ENCODE measurements at regions not wholly inside any gene's neighbourhood (a gene's known extent, or its start where the extent isn't known, plus 50 kb on each side); places are given as distances from the start of the nearest gene placed in this dataset.

- Mint-ChIP-seq H3K4me3 (no peak overlapping the region), H3K27ac (no peak overlapping the region), H3K9me3 (no peaks in the 10 kb centered on the region), H3K36me3 (ENCODE audit: low read depth) (no peaks in the 10 kb centered on the region), H3K4me1 (ENCODE audit: low read depth) (no peaks in the 10 kb centered on the region), H3K27me3 (ENCODE audit: insufficient read depth) (no peaks in the 10 kb centered on the region)
- intact Hi-C loops (cut with micrococcal nuclease): no loop called here
- DNase-seq (ENCODE audit: low spot score): no peak
These were observed 256.6 kb upstream of the NDST4 start for GRCh38 chr4:115370012-115370411.

- H3K27ac Mint-ChIP-seq: no peak overlapping the region
- no peaks in the 10 kb centered on the region for H3K36me3 Mint-ChIP-seq (ENCODE audit: low read depth)
- no peaks in the 10 kb centered on the region for H3K27me3 Mint-ChIP-seq (ENCODE audit: insufficient read depth)
- H3K4me3 Mint-ChIP-seq: no peak overlapping the region
- no peaks in the 10 kb centered on the region for H3K4me1 Mint-ChIP-seq (ENCODE audit: low read depth)
- intact Hi-C loops (cut with micrococcal nuclease): no loop called here
- DNase-seq (ENCODE audit: low spot score): no peak
- H3K9me3 Mint-ChIP-seq: no peaks in the 10 kb centered on the region
These were observed 253.0 kb upstream of the NDST4 start for GRCh38 chr4:115366390-115366789.

- no peak for DNase-seq (ENCODE audit: low spot score)
- H3K4me3 Mint-ChIP-seq: no peak overlapping the region
- intact Hi-C loops (cut with micrococcal nuclease): no loop called here
- no peaks in the 10 kb centered on the region for H3K9me3 Mint-ChIP-seq
- H3K27me3 Mint-ChIP-seq (ENCODE audit: insufficient read depth): no peaks in the 10 kb centered on the region
- H3K27ac Mint-ChIP-seq: no peak overlapping the region
- no peaks in the 10 kb centered on the region for H3K36me3 Mint-ChIP-seq (ENCODE audit: low read depth)
- no peaks in the 10 kb centered on the region for H3K4me1 Mint-ChIP-seq (ENCODE audit: low read depth)
These were observed 251.8 kb upstream of the NDST4 start for GRCh38 chr4:115365185-115365584.

- no peaks in the 10 kb centered on the region for H3K9me3 Mint-ChIP-seq
- H3K4me1 Mint-ChIP-seq (ENCODE audit: low read depth): no peaks in the 10 kb centered on the region
These were observed 248.4 kb upstream of the NDST4 start for GRCh38 chr4:115361781-115362180.

GRCh38 chr4:115360431-115360830 lies 247.0 kb upstream of the NDST4 start:
- no peak overlapping the region for H3K27ac Mint-ChIP-seq
- no peaks in the 10 kb centered on the region for H3K36me3 Mint-ChIP-seq (ENCODE audit: low read depth)
- no peaks in the 10 kb centered on the region for H3K9me3 Mint-ChIP-seq
- H3K4me3 Mint-ChIP-seq: no peak overlapping the region
- no peak for DNase-seq (ENCODE audit: low spot score)
- no peaks in the 10 kb centered on the region for H3K27me3 Mint-ChIP-seq (ENCODE audit: insufficient read depth)
- H3K4me1 Mint-ChIP-seq (ENCODE audit: low read depth): no peaks in the 10 kb centered on the region
- intact Hi-C loops (cut with micrococcal nuclease): no loop called here

More at GRCh38 chr4:115361781-115362180, 248.4 kb upstream of the NDST4 start:
- H3K36me3 Mint-ChIP-seq (ENCODE audit: low read depth): no peaks in the 10 kb centered on the region
- H3K27ac Mint-ChIP-seq: no peak overlapping the region
- no peaks in the 10 kb centered on the region for H3K27me3 Mint-ChIP-seq (ENCODE audit: insufficient read depth)
- no peak for DNase-seq (ENCODE audit: low spot score)
- H3K4me3 Mint-ChIP-seq: no peak overlapping the region
- intact Hi-C loops (cut with micrococcal nuclease): no loop called here

GRCh38 chr4:115357776-115358175 lies 244.4 kb upstream of the NDST4 start:
- H3K27me3 Mint-ChIP-seq (ENCODE audit: insufficient read depth): no peaks in the 10 kb centered on the region
- H3K9me3 Mint-ChIP-seq: peaks cover 15% of the 10 kb centered on the region
- H3K4me1 Mint-ChIP-seq (ENCODE audit: low read depth): no peaks in the 10 kb centered on the region
- no peak for DNase-seq (ENCODE audit: low spot score)
- H3K27ac Mint-ChIP-seq: no peak overlapping the region
- intact Hi-C loops (cut with micrococcal nuclease): no loop called here
- no peak overlapping the region for H3K4me3 Mint-ChIP-seq
- no peaks in the 10 kb centered on the region for H3K36me3 Mint-ChIP-seq (ENCODE audit: low read depth)

- Mint-ChIP-seq H3K4me1 (ENCODE audit: low read depth) (no peaks in the 10 kb centered on the region), H3K4me3 (no peak overlapping the region), H3K27me3 (ENCODE audit: insufficient read depth) (no peaks in the 10 kb centered on the region), H3K9me3 (peaks cover 18% of the 10 kb centered on the region), H3K27ac (no peak overlapping the region), H3K36me3 (ENCODE audit: low read depth) (no peaks in the 10 kb centered on the region)
- DNase-seq (ENCODE audit: low spot score): no peak
- intact Hi-C loops (cut with micrococcal nuclease): no loop called here
These were observed 242.8 kb upstream of the NDST4 start for GRCh38 chr4:115356176-115356575.

GRCh38 chr4:115355329-115355728 lies 241.9 kb upstream of the NDST4 start:
- no peaks in the 10 kb centered on the region for H3K27me3 Mint-ChIP-seq (ENCODE audit: insufficient read depth)
- intact Hi-C loops (cut with micrococcal nuclease): no loop called here

GRCh38 chr4:115353370-115353769 lies 239.9 kb upstream of the NDST4 start:
- no peaks in the 10 kb centered on the region for H3K27me3 Mint-ChIP-seq (ENCODE audit: insufficient read depth)
- H3K9me3 Mint-ChIP-seq: peaks cover 18% of the 10 kb centered on the region
- H3K4me1 Mint-ChIP-seq (ENCODE audit: low read depth): no peaks in the 10 kb centered on the region
- H3K27ac Mint-ChIP-seq: no peak overlapping the region
- DNase-seq (ENCODE audit: low spot score): no peak
- H3K36me3 Mint-ChIP-seq (ENCODE audit: low read depth): no peaks in the 10 kb centered on the region
- intact Hi-C loops (cut with micrococcal nuclease): no loop called here
- H3K4me3 Mint-ChIP-seq: no peak overlapping the region

More at GRCh38 chr4:115355329-115355728, 241.9 kb upstream of the NDST4 start:
- H3K27ac Mint-ChIP-seq: no peak overlapping the region
- H3K9me3 Mint-ChIP-seq: peaks cover 18% of the 10 kb centered on the region
- DNase-seq (ENCODE audit: low spot score): no peak
- H3K4me1 Mint-ChIP-seq (ENCODE audit: low read depth): no peaks in the 10 kb centered on the region
- H3K36me3 Mint-ChIP-seq (ENCODE audit: low read depth): no peaks in the 10 kb centered on the region
- H3K4me3 Mint-ChIP-seq: no peak overlapping the region

- Mint-ChIP-seq H3K36me3 (ENCODE audit: low read depth) (no peaks in the 10 kb centered on the region), H3K4me1 (ENCODE audit: low read depth) (no peaks in the 10 kb centered on the region), H3K4me3 (no peak overlapping the region), H3K27ac (no peak overlapping the region), H3K27me3 (ENCODE audit: insufficient read depth) (no peaks in the 10 kb centered on the region), H3K9me3 (no peaks in the 10 kb centered on the region)
- intact Hi-C loops (cut with micrococcal nuclease): no loop called here
- DNase-seq (ENCODE audit: low spot score): no peak
These were observed 229.8 kb upstream of the NDST4 start for GRCh38 chr4:115343171-115343570.

GRCh38 chr4:115334736-115335411 lies 221.5 kb upstream of the NDST4 start:
- Mint-ChIP-seq H3K27ac (no peak overlapping the region), H3K4me1 (ENCODE audit: low read depth) (no peaks in the 10 kb centered on the region), H3K27me3 (ENCODE audit: insufficient read depth) (no peaks in the 10 kb centered on the region), H3K9me3 (no peaks in the 10 kb centered on the region), H3K4me3 (no peak overlapping the region), H3K36me3 (ENCODE audit: low read depth) (no peaks in the 10 kb centered on the region)
- intact Hi-C loops (cut with micrococcal nuclease): no loop called here
- DNase-seq (ENCODE audit: low spot score): no peak

GRCh38 chr4:115332078-115332477 lies 218.7 kb upstream of the NDST4 start:
- Mint-ChIP-seq H3K27ac (no peak overlapping the region), H3K4me1 (ENCODE audit: low read depth) (no peaks in the 10 kb centered on the region), H3K36me3 (ENCODE audit: low read depth) (no peaks in the 10 kb centered on the region), H3K4me3 (no peak overlapping the region), H3K27me3 (ENCODE audit: insufficient read depth) (no peaks in the 10 kb centered on the region), H3K9me3 (no peaks in the 10 kb centered on the region)
- DNase-seq (ENCODE audit: low spot score): no peak
- intact Hi-C loops (cut with micrococcal nuclease): loop anchor here (1.0 kb wide), 1 partner anchor 8 kb away; no protein-coding TSS in a partner anchor

GRCh38 chr4:115331241-115331640 lies 217.8 kb upstream of the NDST4 start:
- intact Hi-C loops (cut with micrococcal nuclease): no loop called here
- no peak for DNase-seq (ENCODE audit: low spot score)
- no peak overlapping the region for H3K27ac Mint-ChIP-seq
- H3K4me1 Mint-ChIP-seq (ENCODE audit: low read depth): no peaks in the 10 kb centered on the region
- no peak overlapping the region for H3K4me3 Mint-ChIP-seq
- no peaks in the 10 kb centered on the region for H3K36me3 Mint-ChIP-seq (ENCODE audit: low read depth)
- no peaks in the 10 kb centered on the region for H3K9me3 Mint-ChIP-seq
- H3K27me3 Mint-ChIP-seq (ENCODE audit: insufficient read depth): no peaks in the 10 kb centered on the region

GRCh38 chr4:115325836-115326235 lies 212.4 kb upstream of the NDST4 start:
- no peak overlapping the region for H3K27ac Mint-ChIP-seq
- no peaks in the 10 kb centered on the region for H3K9me3 Mint-ChIP-seq
- no peaks in the 10 kb centered on the region for H3K4me1 Mint-ChIP-seq (ENCODE audit: low read depth)
- H3K4me3 Mint-ChIP-seq: no peak overlapping the region
- H3K27me3 Mint-ChIP-seq (ENCODE audit: insufficient read depth): no peaks in the 10 kb centered on the region
- intact Hi-C loops (cut with micrococcal nuclease): no loop called here
- no peak for DNase-seq (ENCODE audit: low spot score)
- H3K36me3 Mint-ChIP-seq (ENCODE audit: low read depth): no peaks in the 10 kb centered on the region
